PC-9 (cell line): ENCODE measurements at regions not wholly inside any gene's neighbourhood (a gene's known extent, or its start where the extent isn't known, plus 50 kb on each side); places are given as distances from the start of the nearest gene placed in this dataset.
A peak's percentile ranks its signal among the peaks of the same experiment; 100 is the strongest.

Source experiments
- EZH2 ChIP-seq: fragments of 200-600 bp; sonication (generic); IDR thresholded peaks from 2 replicates; pipeline ENCODE4 v1.8.0; 2017; ENCODE audit warnings: antibody characterized with exemption, low read depth
- TF ChIP-seq, protein P1 (sequence below): fragments of 200-600 bp; sonication (generic); conservative IDR thresholded peaks from 2 replicates; pipeline ENCODE4 v1.6.1; 2017; ENCODE audit warnings: mixed run types, antibody characterized with exemption, mild to moderate bottlenecking, moderate library complexity

- TF ChIP-seq, protein P1, sequence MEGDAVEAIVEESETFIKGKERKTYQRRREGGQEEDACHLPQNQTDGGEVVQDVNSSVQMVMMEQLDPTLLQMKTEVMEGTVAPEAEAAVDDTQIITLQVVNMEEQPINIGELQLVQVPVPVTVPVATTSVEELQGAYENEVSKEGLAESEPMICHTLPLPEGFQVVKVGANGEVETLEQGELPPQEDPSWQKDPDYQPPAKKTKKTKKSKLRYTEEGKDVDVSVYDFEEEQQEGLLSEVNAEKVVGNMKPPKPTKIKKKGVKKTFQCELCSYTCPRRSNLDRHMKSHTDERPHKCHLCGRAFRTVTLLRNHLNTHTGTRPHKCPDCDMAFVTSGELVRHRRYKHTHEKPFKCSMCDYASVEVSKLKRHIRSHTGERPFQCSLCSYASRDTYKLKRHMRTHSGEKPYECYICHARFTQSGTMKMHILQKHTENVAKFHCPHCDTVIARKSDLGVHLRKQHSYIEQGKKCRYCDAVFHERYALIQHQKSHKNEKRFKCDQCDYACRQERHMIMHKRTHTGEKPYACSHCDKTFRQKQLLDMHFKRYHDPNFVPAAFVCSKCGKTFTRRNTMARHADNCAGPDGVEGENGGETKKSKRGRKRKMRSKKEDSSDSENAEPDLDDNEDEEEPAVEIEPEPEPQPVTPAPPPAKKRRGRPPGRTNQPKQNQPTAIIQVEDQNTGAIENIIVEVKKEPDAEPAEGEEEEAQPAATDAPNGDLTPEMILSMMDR, result peak; percentile 42
- TF ChIP-seq EZH2, result no peak
These were observed 579.4 kb downstream of the GRXCR1 start for GRCh38 chr4:43471950-43472349.
